A549 (cell line): ENCODE measurements at regions not wholly inside any gene's neighbourhood (a gene's known extent, or its start where the extent isn't known, plus 50 kb on each side); places are given as distances from the start of the nearest gene placed in this dataset.

Experiments used
- ATOH8 ChIP-seq: fragments of 250-450 bp; sonication (Bioruptor Pico); IDR thresholded peaks from 2 replicates; pipeline ENCODE4 v1.5.0; 2020; ENCODE audit warnings: low read depth, mild to moderate bottlenecking, moderate library complexity
- CBX8 ChIP-seq: fragments of 200-600 bp; sonication (generic); IDR thresholded peaks from 2 replicates; pipeline ENCODE4 v1.6.1; 2016
- CTCF ChIP-seq: fragments of >200 bp; sonication (Bioruptor Twin); formaldehyde crosslinking; IDR thresholded peaks from 3 replicates; pipeline ENCODE4 v1.5.1; 2016
- FOSL2 ChIP-seq, 2 experiments: fragments of 450-650 bp in 1 of 2; fragments of >200 bp in 1 of 2; sonication (Bioruptor Twin) in 1 of 2; formaldehyde crosslinking; IDR thresholded peaks; 2 replicates each; pipeline versions ENCODE4 v1.5.0 to v1.6.1; 2016 to 2020; ENCODE audit warnings: mild to moderate bottlenecking in 1 of 2, moderate library complexity in 1 of 2
- KDM5A ChIP-seq: fragments of 200-600 bp; sonication (generic); IDR thresholded peaks from 2 replicates; pipeline ENCODE4 v1.6.1; 2016; ENCODE audit warnings: antibody characterized with exemption, mild to moderate bottlenecking
- MAFK ChIP-seq: fragments of 450-650 bp; IDR thresholded peaks from 2 replicates; pipeline ENCODE4 v1.6.1; 2014; ENCODE audit not compliant: partially characterized antibody
- MYC ChIP-seq: IDR thresholded peaks from 2 replicates; pipeline ENCODE4 v1.6.1; 2012; ENCODE audit warnings: mild to moderate bottlenecking, inconsistent platforms, low read length, improper control_type of control experiment, borderline replicate concordance
- POLR2A ChIP-seq: IDR thresholded peaks from 2 replicates; pipeline ENCODE4 v1.6.1; 2012; ENCODE audit warnings: mild to moderate bottlenecking, low read length
- REST ChIP-seq: fragments of 200-600 bp; sonication (generic); IDR thresholded peaks from 2 replicates; pipeline ENCODE4 v1.6.1; 2016; ENCODE audit warnings: antibody characterized with exemption, mild to moderate bottlenecking, moderate library complexity
- SREBF2 ChIP-seq: fragments of 450-650 bp; IDR thresholded peaks from 2 replicates; pipeline ENCODE4 v1.6.1; 2014; ENCODE audit warnings: mild to moderate bottlenecking, moderate library complexity

- TF ChIP-seq CTCF (no peak), POLR2A (no peak), ATOH8 (CRISPR knock-in tag) (no peak), SREBF2 (no peak), KDM5A (no peak), MAFK (no peak), CBX8 (no peak), FOSL2 (IDR thresholded peaks at IDR 0.05) (no peak), FOSL2 (CRISPR knock-in tag; IDR thresholded peaks at IDR 0.05) (no peak), MYC (no peak), REST (no peak)
These were observed 111.2 kb upstream of the HIVEP1 start for GRCh38 chr6:11900662-11901598.
